GM20000 (cell line): ENCODE measurements at regions not wholly inside any gene's neighbourhood (a gene's known extent, or its start where the extent isn't known, plus 50 kb on each side); places are given as distances from the start of the nearest gene placed in this dataset.

Experiments
- DNase-seq: peaks from one replicate; pipeline ENCODE4 v3.0.0; 2012; ENCODE audit warnings: low spot score
- TF ChIP-seq, protein P1 (sequence below): IDR thresholded peaks from 2 replicates; pipeline ENCODE4 v1.5.1; 2012; ENCODE audit warnings: mild to moderate bottlenecking, control low read depth; ENCODE audit errors: extremely low read depth, missing control alignments

- no peak for DNase-seq
- TF ChIP-seq, protein P1, sequence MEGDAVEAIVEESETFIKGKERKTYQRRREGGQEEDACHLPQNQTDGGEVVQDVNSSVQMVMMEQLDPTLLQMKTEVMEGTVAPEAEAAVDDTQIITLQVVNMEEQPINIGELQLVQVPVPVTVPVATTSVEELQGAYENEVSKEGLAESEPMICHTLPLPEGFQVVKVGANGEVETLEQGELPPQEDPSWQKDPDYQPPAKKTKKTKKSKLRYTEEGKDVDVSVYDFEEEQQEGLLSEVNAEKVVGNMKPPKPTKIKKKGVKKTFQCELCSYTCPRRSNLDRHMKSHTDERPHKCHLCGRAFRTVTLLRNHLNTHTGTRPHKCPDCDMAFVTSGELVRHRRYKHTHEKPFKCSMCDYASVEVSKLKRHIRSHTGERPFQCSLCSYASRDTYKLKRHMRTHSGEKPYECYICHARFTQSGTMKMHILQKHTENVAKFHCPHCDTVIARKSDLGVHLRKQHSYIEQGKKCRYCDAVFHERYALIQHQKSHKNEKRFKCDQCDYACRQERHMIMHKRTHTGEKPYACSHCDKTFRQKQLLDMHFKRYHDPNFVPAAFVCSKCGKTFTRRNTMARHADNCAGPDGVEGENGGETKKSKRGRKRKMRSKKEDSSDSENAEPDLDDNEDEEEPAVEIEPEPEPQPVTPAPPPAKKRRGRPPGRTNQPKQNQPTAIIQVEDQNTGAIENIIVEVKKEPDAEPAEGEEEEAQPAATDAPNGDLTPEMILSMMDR, result no peak
These were observed 114.6 kb downstream of the CYB561 start for GRCh38 chr17:63331301-63332061.

DNA sequence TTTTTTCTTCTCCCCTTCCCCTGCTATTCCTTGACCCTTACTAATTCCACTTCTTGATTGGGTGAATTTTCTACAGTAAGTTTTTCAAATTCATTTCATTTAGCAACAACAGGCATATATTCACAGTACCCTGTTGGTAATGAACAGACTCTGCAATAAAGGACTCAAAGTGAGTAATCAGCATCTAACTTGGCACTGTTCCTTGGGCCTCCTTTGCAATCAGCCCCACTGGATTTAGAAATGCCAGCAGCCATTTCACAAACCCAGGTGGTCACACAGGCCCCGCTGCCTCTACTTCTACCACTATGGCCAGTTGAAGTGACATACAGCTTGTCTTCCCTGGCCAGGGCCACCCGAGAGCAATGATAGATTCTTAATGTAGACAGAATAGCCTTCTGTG lies 113.8 kb downstream of the CYB561 start:
- DNase-seq, result no peak
- TF ChIP-seq, protein P1, result no peak

DNA sequence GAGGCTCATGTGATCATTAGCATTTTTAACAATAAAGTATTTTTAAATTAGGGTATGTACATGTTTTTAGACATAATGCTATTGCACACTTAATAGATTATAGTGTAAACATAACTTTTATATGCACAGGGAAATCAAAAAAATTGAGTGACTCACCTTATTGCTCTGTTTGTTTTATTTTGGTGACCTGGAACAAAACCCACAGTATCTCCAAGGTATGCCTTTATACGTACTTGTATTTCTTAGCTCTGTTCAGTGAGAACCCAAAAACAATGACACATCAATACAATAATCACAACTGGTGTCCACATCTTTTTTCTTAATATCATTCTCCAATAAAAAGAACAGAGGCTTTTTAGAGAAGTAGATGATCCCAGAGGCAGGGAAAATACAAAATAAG lies 112.2 kb downstream of the CYB561 start:
- TF ChIP-seq, protein P1, result no peak
- no peak for DNase-seq

GRCh38 chr17:63335831-63336230 lies 110.3 kb downstream of the CYB561 start:
- DNase-seq, result no peak
- TF ChIP-seq, protein P1, result no peak

- TF ChIP-seq, protein P1, result no peak
- no peak for DNase-seq
These were observed 108.5 kb downstream of the CYB561 start for GRCh38 chr17:63337579-63337978.

DNA sequence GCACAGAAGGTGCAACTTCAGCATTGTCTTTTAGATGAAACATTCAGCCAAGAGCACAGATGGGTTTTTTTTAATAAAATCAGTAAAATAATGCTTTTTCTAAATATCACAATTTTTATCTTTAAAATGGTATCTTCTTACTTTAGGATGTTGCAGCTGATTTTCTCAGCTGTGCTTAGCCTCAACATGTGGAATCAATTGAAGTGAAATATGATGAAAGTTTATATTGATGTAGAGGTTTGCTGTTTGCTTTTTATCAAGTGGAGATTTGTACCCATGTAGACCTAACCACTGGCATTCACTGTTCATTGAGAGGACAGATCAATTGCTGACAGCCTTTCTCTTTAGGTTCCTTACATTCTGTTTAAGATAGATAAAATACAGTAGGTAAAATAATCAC lies 107.8 kb downstream of the CYB561 start:
- TF ChIP-seq, protein P1, result no peak
- DNase-seq, result no peak

GRCh38 chr17:63341276-63341675 lies 104.8 kb downstream of the CYB561 start:
- DNase-seq, result no peak
- TF ChIP-seq, protein P1, result no peak
